ENCODE measurements at regions not wholly inside any gene's neighbourhood (a gene's known extent, or its start where the extent isn't known, plus 50 kb on each side); places are given as distances from the start of the nearest gene placed in this dataset.

- no peak for ATAC-seq
- no peak for TF ChIP-seq REST (IDR thresholded peaks at IDR 0.05; ENCODE audit: unreplicated experiment)
- no peak for TF ChIP-seq EZH2 (IDR thresholded peaks at IDR 0.05; ENCODE audit: low read depth, unreplicated experiment)
- TF ChIP-seq POLR2AphosphoS5 (IDR thresholded peaks at IDR 0.05; ENCODE audit: low read depth), result no peak
- no peak for TF ChIP-seq ZNF114 (CRISPR knock-in tag; IDR thresholded peaks at IDR 0.05)
- TF ChIP-seq CREB1 (CRISPR knock-in tag; IDR thresholded peaks at IDR 0.05; ENCODE audit: low read depth), result no peak
- no peak for TF ChIP-seq STAT1 (IDR thresholded peaks at IDR 0.05; ENCODE audit: unreplicated experiment)
- TF ChIP-seq ZNF331 (CRISPR knock-in tag; IDR thresholded peaks at IDR 0.05; ENCODE audit: low read depth), result no peak
- no peak for TF ChIP-seq NANOG (IDR thresholded peaks at IDR 0.05; ENCODE audit: borderline replicate concordance)
- Histone ChIP-seq H3K4me1 (ENCODE audit: insufficient read depth) (no peaks in the 10 kb centered on the region), H3K36me3 (ENCODE audit: insufficient read depth) (0 out of 2 replicates have a peak, but pooled peaks cover 7% of the 10 kb centered on the region), H3K9me2 (ENCODE audit: insufficient read depth) (no peaks in the 10 kb centered on the region), H3K27ac (ENCODE audit: low read depth) (no peak overlapping the region), H3K79me2 (replicated peaks; ENCODE audit: insufficient read depth) (no peaks in the 10 kb centered on the region), H2AFZ (no peak overlapping the region), H3K4me2 (no peak overlapping the region), H3K4me3 (no peak overlapping the region), H3F3A (replicated peaks; ENCODE audit: low read depth) (no peaks in the 10 kb centered on the region), H3K27me3 (ENCODE audit: insufficient read depth) (no peaks in the 10 kb centered on the region), H4K20me1 (replicated peaks; ENCODE audit: insufficient read depth) (no peaks in the 10 kb centered on the region)
- Mint-ChIP-seq H3K4me3 (no peak overlapping the region), H3K27ac (no peak overlapping the region), H3K36me3 (ENCODE audit: low read depth) (peaks cover 10% of the 10 kb centered on the region; the same call in 2 of the 3 replicates), H3K4me1 (no peaks in the 10 kb centered on the region), H3K27me3 (ENCODE audit: insufficient read depth, low read depth, poor library complexity) (no peaks in the 10 kb centered on the region), H3K9me3 (peaks cover 27% of the 10 kb centered on the region)
- DNase-seq (ENCODE audit: low spot score), result no peak
Measured at GRCh38 chr13:80671773-80672172, 330.8 kb upstream of the SPRY2 start.

- Mint-ChIP-seq H3K4me1 (peaks cover 12% of the 10 kb centered on the region; the same call in 2 of the 3 replicates), H3K27me3 (ENCODE audit: insufficient read depth, low read depth, poor library complexity) (no peaks in the 10 kb centered on the region), H3K27ac (no peak overlapping the region), H3K9me3 (peaks cover 25% of the 10 kb centered on the region), H3K36me3 (ENCODE audit: low read depth) (peaks cover 7% of the 10 kb centered on the region; the same call in 2 of the 3 replicates), H3K4me3 (no peak overlapping the region)
- no peak overlapping the region for H3K4me2 ChIP-seq
- H3F3A ChIP-seq (replicated peaks; ENCODE audit: low read depth), result no peaks in the 10 kb centered on the region
- no peaks in the 10 kb centered on the region for H4K20me1 ChIP-seq (replicated peaks; ENCODE audit: insufficient read depth)
- H3K4me3 ChIP-seq, result no peak overlapping the region
- H2AFZ ChIP-seq, result no peak overlapping the region
- H3K36me3 ChIP-seq (ENCODE audit: insufficient read depth), result 0 out of 2 replicates have a peak, but pooled peaks cover 7% of the 10 kb centered on the region
- ATAC-seq (no peak), DNase-seq (ENCODE audit: low spot score) (no peak)
- H3K4me1 ChIP-seq (ENCODE audit: insufficient read depth), result no peaks in the 10 kb centered on the region
- H3K27ac ChIP-seq (ENCODE audit: low read depth), result no peak overlapping the region
- no peaks in the 10 kb centered on the region for H3K9me2 ChIP-seq (ENCODE audit: insufficient read depth)
- H3K79me2 ChIP-seq (replicated peaks; ENCODE audit: insufficient read depth), result no peaks in the 10 kb centered on the region
- no peaks in the 10 kb centered on the region for H3K27me3 ChIP-seq (ENCODE audit: insufficient read depth)
- TF ChIP-seq NANOG (IDR thresholded peaks at IDR 0.05; ENCODE audit: borderline replicate concordance), result no peak
- no peak for TF ChIP-seq REST (IDR thresholded peaks at IDR 0.05; ENCODE audit: unreplicated experiment)
- no peak for TF ChIP-seq ZNF462 (CRISPR knock-in tag; IDR thresholded peaks at IDR 0.05)
- TF ChIP-seq POLR2AphosphoS5 (IDR thresholded peaks at IDR 0.05; ENCODE audit: low read depth), result no peak
Measured at GRCh38 chr13:80669112-80669511, 328.2 kb upstream of the SPRY2 start.
